ENCODE measurements at regions not wholly inside any gene's neighbourhood (a gene's known extent, or its start where the extent isn't known, plus 50 kb on each side); places are given as distances from the start of the nearest gene placed in this dataset.

DNA sequence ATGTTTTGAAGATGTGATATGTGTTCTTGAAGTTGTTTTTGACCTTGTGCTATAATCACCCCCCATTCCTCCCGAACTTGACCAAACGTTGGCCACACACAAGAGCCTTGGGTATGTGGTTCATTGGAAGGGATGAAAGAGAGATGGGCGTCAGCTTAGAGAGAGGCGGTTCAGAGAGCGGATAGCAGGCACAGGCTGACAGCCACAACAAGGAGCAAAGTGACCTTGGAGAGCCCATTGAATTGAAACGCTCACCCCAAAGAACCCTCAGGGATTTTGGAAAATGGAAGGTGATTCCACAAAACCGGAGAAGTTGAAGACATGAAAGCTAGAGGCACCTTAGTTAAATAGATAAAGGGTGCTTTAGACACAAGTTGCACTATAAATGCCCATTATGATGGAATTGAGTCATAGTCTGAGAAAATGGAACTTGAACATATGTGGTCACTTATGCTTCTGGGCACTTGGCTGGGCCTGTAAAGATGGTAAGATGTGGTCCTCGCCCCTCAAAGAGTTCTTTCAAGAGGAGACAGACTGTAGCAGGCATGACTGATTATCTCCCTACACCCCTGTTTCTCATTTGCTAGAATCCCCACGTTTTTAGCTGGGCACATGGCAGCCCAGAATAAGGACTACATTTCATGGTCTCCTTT lies 188.5 kb upstream of the HAAO start:
- TF ChIP-seq CREB1 (CRISPR knock-in tag; IDR thresholded peaks at IDR 0.05; ENCODE audit: low read depth) (no peak), EZH2 (IDR thresholded peaks at IDR 0.05; ENCODE audit: low read depth, unreplicated experiment) (no peak), ZNF114 (CRISPR knock-in tag; IDR thresholded peaks at IDR 0.05) (no peak), POLR2AphosphoS5 (IDR thresholded peaks at IDR 0.05; ENCODE audit: low read depth) (no peak), EZH2phosphoT487 (IDR thresholded peaks at IDR 0.05; ENCODE audit: unreplicated experiment) (no peak), NANOG (IDR thresholded peaks at IDR 0.05; ENCODE audit: borderline replicate concordance) (no peak), JUNB (IDR thresholded peaks at IDR 0.05; ENCODE audit: unreplicated experiment) (no peak), ZNF331 (CRISPR knock-in tag; IDR thresholded peaks at IDR 0.05; ENCODE audit: low read depth) (no peak)
- TF ChIP-seq, protein P1, sequence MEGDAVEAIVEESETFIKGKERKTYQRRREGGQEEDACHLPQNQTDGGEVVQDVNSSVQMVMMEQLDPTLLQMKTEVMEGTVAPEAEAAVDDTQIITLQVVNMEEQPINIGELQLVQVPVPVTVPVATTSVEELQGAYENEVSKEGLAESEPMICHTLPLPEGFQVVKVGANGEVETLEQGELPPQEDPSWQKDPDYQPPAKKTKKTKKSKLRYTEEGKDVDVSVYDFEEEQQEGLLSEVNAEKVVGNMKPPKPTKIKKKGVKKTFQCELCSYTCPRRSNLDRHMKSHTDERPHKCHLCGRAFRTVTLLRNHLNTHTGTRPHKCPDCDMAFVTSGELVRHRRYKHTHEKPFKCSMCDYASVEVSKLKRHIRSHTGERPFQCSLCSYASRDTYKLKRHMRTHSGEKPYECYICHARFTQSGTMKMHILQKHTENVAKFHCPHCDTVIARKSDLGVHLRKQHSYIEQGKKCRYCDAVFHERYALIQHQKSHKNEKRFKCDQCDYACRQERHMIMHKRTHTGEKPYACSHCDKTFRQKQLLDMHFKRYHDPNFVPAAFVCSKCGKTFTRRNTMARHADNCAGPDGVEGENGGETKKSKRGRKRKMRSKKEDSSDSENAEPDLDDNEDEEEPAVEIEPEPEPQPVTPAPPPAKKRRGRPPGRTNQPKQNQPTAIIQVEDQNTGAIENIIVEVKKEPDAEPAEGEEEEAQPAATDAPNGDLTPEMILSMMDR (conservative IDR thresholded peaks at IDR 0.05; ENCODE audit: low read depth in 2 of 2) = no peak
- TF ChIP-seq, protein P2, sequence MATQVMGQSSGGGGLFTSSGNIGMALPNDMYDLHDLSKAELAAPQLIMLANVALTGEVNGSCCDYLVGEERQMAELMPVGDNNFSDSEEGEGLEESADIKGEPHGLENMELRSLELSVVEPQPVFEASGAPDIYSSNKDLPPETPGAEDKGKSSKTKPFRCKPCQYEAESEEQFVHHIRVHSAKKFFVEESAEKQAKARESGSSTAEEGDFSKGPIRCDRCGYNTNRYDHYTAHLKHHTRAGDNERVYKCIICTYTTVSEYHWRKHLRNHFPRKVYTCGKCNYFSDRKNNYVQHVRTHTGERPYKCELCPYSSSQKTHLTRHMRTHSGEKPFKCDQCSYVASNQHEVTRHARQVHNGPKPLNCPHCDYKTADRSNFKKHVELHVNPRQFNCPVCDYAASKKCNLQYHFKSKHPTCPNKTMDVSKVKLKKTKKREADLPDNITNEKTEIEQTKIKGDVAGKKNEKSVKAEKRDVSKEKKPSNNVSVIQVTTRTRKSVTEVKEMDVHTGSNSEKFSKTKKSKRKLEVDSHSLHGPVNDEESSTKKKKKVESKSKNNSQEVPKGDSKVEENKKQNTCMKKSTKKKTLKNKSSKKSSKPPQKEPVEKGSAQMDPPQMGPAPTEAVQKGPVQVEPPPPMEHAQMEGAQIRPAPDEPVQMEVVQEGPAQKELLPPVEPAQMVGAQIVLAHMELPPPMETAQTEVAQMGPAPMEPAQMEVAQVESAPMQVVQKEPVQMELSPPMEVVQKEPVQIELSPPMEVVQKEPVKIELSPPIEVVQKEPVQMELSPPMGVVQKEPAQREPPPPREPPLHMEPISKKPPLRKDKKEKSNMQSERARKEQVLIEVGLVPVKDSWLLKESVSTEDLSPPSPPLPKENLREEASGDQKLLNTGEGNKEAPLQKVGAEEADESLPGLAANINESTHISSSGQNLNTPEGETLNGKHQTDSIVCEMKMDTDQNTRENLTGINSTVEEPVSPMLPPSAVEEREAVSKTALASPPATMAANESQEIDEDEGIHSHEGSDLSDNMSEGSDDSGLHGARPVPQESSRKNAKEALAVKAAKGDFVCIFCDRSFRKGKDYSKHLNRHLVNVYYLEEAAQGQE (IDR thresholded peaks at IDR 0.05; ENCODE audit: unreplicated experiment) = no peak

Data from GM23338 (cell line).